Colonic mucosa (tissue), 4 donors: ENCODE measurements at regions not wholly inside any gene's neighbourhood (a gene's known extent, or its start where the extent isn't known, plus 50 kb on each side); places are given as distances from the start of the nearest gene placed in this dataset.

ENCODE experiments used
- DNase-seq: peaks from one replicate; pipeline ENCODE4 v3.0.0-alpha.2; 2020
- H3K27ac ChIP-seq: fragments of 200-600 bp; one replicate; pipeline ENCODE4 v1.8.0; 2021
- H3K27me3 ChIP-seq: fragments of 200-600 bp; one replicate; pipeline ENCODE4 v1.8.0; 2021
- H3K36me3 ChIP-seq: fragments of 200-600 bp; one replicate; pipeline ENCODE4 v1.8.0; 2021
- H3K4me1 ChIP-seq: fragments of 200-600 bp; one replicate; pipeline ENCODE4 v1.8.0; 2021; ENCODE audit warnings: mild to moderate bottlenecking
- H3K4me3 ChIP-seq: fragments of 200-600 bp; one replicate; pipeline ENCODE4 v1.8.0; 2021
- H3K9ac ChIP-seq, 2 donors: one replicate each; pipeline ENCODE4 v1.7.0; 2013; ENCODE audit warnings: control low read depth in 2 of 2, low read depth in 2 of 2, low read length in 2 of 2
- H3K9me3 ChIP-seq: fragments of 200-600 bp; one replicate; pipeline ENCODE4 v1.8.0; 2021
- CTCF ChIP-seq: fragments of 200-600 bp; IDR thresholded peaks from one replicate; pipeline ENCODE4 v1.8.0; 2022; ENCODE audit warnings: antibody characterized with exemption, mild to moderate bottlenecking
- intact Hi-C: fragments of 100-400 bp; cut with DNase I; formaldehyde crosslinking; loops from one replicate; pipeline ENCODE4 v1.14.1; 2022
- donor health status: healthy.
- donor health status: DM: no; HTN: no; CAD: no.
- donor health status: DM: no; HTN: no; CAD: no.

GRCh38 chr10:128781637-128782036, 655.4 kb upstream of the MKI67 start:
- Histone ChIP-seq H3K27me3 (no peaks in the 10 kb centered on the region), H3K9ac (no peak overlapping the region), H3K4me3 (no peak overlapping the region), H3K27ac (no peak overlapping the region), H3K4me1 (no peaks in the 10 kb centered on the region), H3K36me3 (no peaks in the 10 kb centered on the region), H3K9me3 (no peaks in the 10 kb centered on the region)
- no peak for DNase-seq
- no peak for TF ChIP-seq CTCF
- intact Hi-C loops = no loop called here

- H3K9ac ChIP-seq = no peak overlapping the region
- H3K27ac ChIP-seq = no peak overlapping the region
- H3K4me1 ChIP-seq = no peaks in the 10 kb centered on the region
- no peak for DNase-seq
- intact Hi-C loops = no loop called here
- no peaks in the 10 kb centered on the region for H3K9me3 ChIP-seq
- no peak overlapping the region for H3K4me3 ChIP-seq
- TF ChIP-seq CTCF = no peak
- no peaks in the 10 kb centered on the region for H3K27me3 ChIP-seq
- H3K36me3 ChIP-seq = no peaks in the 10 kb centered on the region
Measured at GRCh38 chr10:128784444-128784843, 658.2 kb upstream of the MKI67 start.

- H3K9ac ChIP-seq = no peak overlapping the region
- H3K27ac ChIP-seq = no peak overlapping the region
- no peak for DNase-seq
- no peaks in the 10 kb centered on the region for H3K36me3 ChIP-seq
- no peak for TF ChIP-seq CTCF
- no peaks in the 10 kb centered on the region for H3K9me3 ChIP-seq
- H3K4me3 ChIP-seq = no peak overlapping the region
- H3K27me3 ChIP-seq = no peaks in the 10 kb centered on the region
- no peaks in the 10 kb centered on the region for H3K4me1 ChIP-seq
- intact Hi-C loops = no loop called here
Measured at GRCh38 chr10:128792426-128793140, 666.4 kb upstream of the MKI67 start.

GRCh38 chr10:128793726-128794655, 667.8 kb upstream of the MKI67 start:
- Histone ChIP-seq H3K27me3 (no peaks in the 10 kb centered on the region), H3K4me3 (no peak overlapping the region), H3K36me3 (no peaks in the 10 kb centered on the region), H3K9ac (no peak overlapping the region), H3K4me1 (no peaks in the 10 kb centered on the region), H3K9me3 (no peaks in the 10 kb centered on the region), H3K27ac (no peak overlapping the region)
- no peak for TF ChIP-seq CTCF
- intact Hi-C loops = no loop called here
- no peak for DNase-seq

GRCh38 chr10:128796396-128796912, 670.2 kb upstream of the MKI67 start:
- Histone ChIP-seq H3K9ac (no peak overlapping the region), H3K27me3 (no peaks in the 10 kb centered on the region), H3K9me3 (no peaks in the 10 kb centered on the region), H3K27ac (no peak overlapping the region), H3K36me3 (no peaks in the 10 kb centered on the region), H3K4me3 (no peak overlapping the region), H3K4me1 (no peaks in the 10 kb centered on the region)
- intact Hi-C loops = no loop called here
- DNase-seq = no peak
- no peak for TF ChIP-seq CTCF
